ENCODE measurements at regions not wholly inside any gene's neighbourhood (a gene's known extent, or its start where the extent isn't known, plus 50 kb on each side); places are given as distances from the start of the nearest gene placed in this dataset.

DNA sequence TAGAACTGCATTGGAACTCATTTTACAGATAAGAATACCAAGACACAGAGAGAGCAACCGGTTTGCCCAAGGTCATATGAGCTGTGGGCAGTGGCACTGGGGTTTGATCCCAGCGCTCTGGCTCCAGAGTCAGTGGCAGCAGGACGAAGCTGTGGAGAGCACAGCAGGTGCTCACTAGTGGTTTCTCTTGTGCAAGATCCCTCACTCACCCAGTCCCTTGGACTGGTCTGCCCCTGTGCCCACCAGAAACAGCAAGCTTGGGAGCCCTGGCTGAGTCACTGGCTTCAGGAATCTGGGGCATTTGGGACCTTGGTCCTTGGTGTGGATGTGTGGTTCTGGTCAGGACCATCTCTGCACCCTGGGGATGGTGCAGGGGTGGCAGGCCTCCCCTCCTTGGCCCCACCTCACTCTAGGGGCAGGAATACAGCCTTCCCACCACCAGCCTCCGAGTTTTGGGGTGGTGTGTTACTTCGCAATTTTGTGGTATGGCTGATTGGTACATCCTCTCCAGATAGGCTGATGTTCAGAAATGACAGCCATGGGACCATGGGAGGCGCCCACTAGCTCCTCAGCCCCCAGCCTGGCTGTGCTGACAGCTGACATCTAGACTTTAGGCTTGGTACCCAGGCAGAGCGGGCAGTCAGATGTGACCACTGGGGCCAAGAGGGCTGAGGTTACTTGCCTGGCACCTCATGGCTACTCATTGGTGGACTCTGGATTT lies 104.6 kb downstream of the LSM3 start:
- H3K79me1 ChIP-seq (ENCODE audit: low read length), result no peaks in the 10 kb centered on the region
- H3K4me3 ChIP-seq (ENCODE audit: low read length), result no peak overlapping the region
- H2BK15ac ChIP-seq (replicated peaks; ENCODE audit: low read depth), result no peak overlapping the region
- no peak overlapping the region for H3K9ac ChIP-seq (ENCODE audit: low read length)
- no peak overlapping the region for H4K5ac ChIP-seq (ENCODE audit: low read length)
- H2BK120ac ChIP-seq (ENCODE audit: low read depth, low read length), result no peak overlapping the region
- H2BK5ac ChIP-seq (ENCODE audit: low read length), result no peak overlapping the region
- H4K8ac ChIP-seq (ENCODE audit: low read depth, low read length), result no peak overlapping the region
- no peak overlapping the region for H3K27ac ChIP-seq (ENCODE audit: low read depth, low read length)
- H3K4ac ChIP-seq (ENCODE audit: low read depth, low read length), result no peak overlapping the region
- no CpG with 5 or more reads among the region's 7 CpGs for WGBS (ENCODE audit: extremely low coverage, insufficient coverage, low lambda C conversion rate)
- no peak overlapping the region for H3K18ac ChIP-seq (ENCODE audit: low read length)
- H3K56ac ChIP-seq (ENCODE audit: low read length), result no peak overlapping the region
- H3K79me2 ChIP-seq (ENCODE audit: control insufficient read depth, insufficient read depth, low read length), result no peaks in the 10 kb centered on the region
- no peak overlapping the region for H3K23ac ChIP-seq (ENCODE audit: low read length)
- H3K27me3 ChIP-seq (ENCODE audit: insufficient read depth, low read length, poor library complexity), result no peaks in the 10 kb centered on the region
- H2AK5ac ChIP-seq (ENCODE audit: low read length), result no peak overlapping the region
- H3K4me2 ChIP-seq (ENCODE audit: low read length), result no peak overlapping the region
- no peaks in the 10 kb centered on the region for H3K36me3 ChIP-seq (ENCODE audit: control insufficient read depth, insufficient read depth, low read length)
- DNase-seq, result no peak
- peaks cover 5% of the 10 kb centered on the region for H3K4me1 ChIP-seq (ENCODE audit: control insufficient read depth, low read depth, low read length)

- WGBS (ENCODE audit: extremely low coverage, insufficient coverage, low lambda C conversion rate), result no CpG with 5 or more reads among the region's 4 CpGs
Measured at GRCh38 chr3:14283813-14284438, 105.3 kb downstream of the LSM3 start.

GRCh38 chr3:14284694-14285547 lies 106.3 kb downstream of the LSM3 start:
- no peak overlapping the region for H4K8ac ChIP-seq (ENCODE audit: low read depth, low read length)
- no peak overlapping the region for H2BK15ac ChIP-seq (replicated peaks; ENCODE audit: low read depth)
- H3K79me1 ChIP-seq (ENCODE audit: low read length), result no peaks in the 10 kb centered on the region
- no peak overlapping the region for H2AK5ac ChIP-seq (ENCODE audit: low read length)
- DNase-seq, result no peak
- H3K4me3 ChIP-seq (ENCODE audit: low read length), result no peak overlapping the region
- no peak overlapping the region for H3K56ac ChIP-seq (ENCODE audit: low read length)
- H3K18ac ChIP-seq (ENCODE audit: low read length), result peak overlapping the region; percentile 7
- no peak overlapping the region for H3K4me2 ChIP-seq (ENCODE audit: low read length)
- H3K36me3 ChIP-seq (ENCODE audit: control insufficient read depth, insufficient read depth, low read length), result no peaks in the 10 kb centered on the region
- no peaks in the 10 kb centered on the region for H3K27me3 ChIP-seq (ENCODE audit: insufficient read depth, low read length, poor library complexity)
- H4K5ac ChIP-seq (ENCODE audit: low read length), result no peak overlapping the region
- H3K27ac ChIP-seq (ENCODE audit: low read depth, low read length), result no peak overlapping the region
- no peak overlapping the region for H3K4ac ChIP-seq (ENCODE audit: low read depth, low read length)
- H3K4me1 ChIP-seq (ENCODE audit: control insufficient read depth, low read depth, low read length), result peaks cover 4% of the 10 kb centered on the region
- H3K23ac ChIP-seq (ENCODE audit: low read length), result no peak overlapping the region
- no peak overlapping the region for H2BK5ac ChIP-seq (ENCODE audit: low read length)
- WGBS (ENCODE audit: extremely low coverage, insufficient coverage, low lambda C conversion rate), result no CpG with 5 or more reads among the region's 15 CpGs
- no peak overlapping the region for H2BK120ac ChIP-seq (ENCODE audit: low read depth, low read length)
- H3K9ac ChIP-seq (ENCODE audit: low read length), result no peak overlapping the region
- H3K79me2 ChIP-seq (ENCODE audit: control insufficient read depth, insufficient read depth, low read length), result no peaks in the 10 kb centered on the region

More at GRCh38 chr3:14283813-14284438, 105.3 kb downstream of the LSM3 start:
- Histone ChIP-seq H2AK5ac (ENCODE audit: low read length) (no peak overlapping the region), H3K36me3 (ENCODE audit: control insufficient read depth, insufficient read depth, low read length) (no peaks in the 10 kb centered on the region), H2BK15ac (replicated peaks; ENCODE audit: low read depth) (no peak overlapping the region), H2BK120ac (ENCODE audit: low read depth, low read length) (no peak overlapping the region), H2BK5ac (ENCODE audit: low read length) (no peak overlapping the region), H3K4me2 (ENCODE audit: low read length) (no peak overlapping the region), H3K27ac (ENCODE audit: low read depth, low read length) (no peak overlapping the region), H3K9ac (ENCODE audit: low read length) (no peak overlapping the region), H3K79me2 (ENCODE audit: control insufficient read depth, insufficient read depth, low read length) (no peaks in the 10 kb centered on the region), H3K4me3 (ENCODE audit: low read length) (no peak overlapping the region), H3K56ac (ENCODE audit: low read length) (no peak overlapping the region), H3K4ac (ENCODE audit: low read depth, low read length) (no peak overlapping the region), H3K27me3 (ENCODE audit: insufficient read depth, low read length, poor library complexity) (no peaks in the 10 kb centered on the region), H3K79me1 (ENCODE audit: low read length) (no peaks in the 10 kb centered on the region), H3K18ac (ENCODE audit: low read length) (no peak overlapping the region), H3K4me1 (ENCODE audit: control insufficient read depth, low read depth, low read length) (peaks cover 2% of the 10 kb centered on the region), H4K5ac (ENCODE audit: low read length) (no peak overlapping the region), H4K8ac (ENCODE audit: low read depth, low read length) (no peak overlapping the region), H3K23ac (ENCODE audit: low read length) (no peak overlapping the region)
- no peak for DNase-seq

DNA sequence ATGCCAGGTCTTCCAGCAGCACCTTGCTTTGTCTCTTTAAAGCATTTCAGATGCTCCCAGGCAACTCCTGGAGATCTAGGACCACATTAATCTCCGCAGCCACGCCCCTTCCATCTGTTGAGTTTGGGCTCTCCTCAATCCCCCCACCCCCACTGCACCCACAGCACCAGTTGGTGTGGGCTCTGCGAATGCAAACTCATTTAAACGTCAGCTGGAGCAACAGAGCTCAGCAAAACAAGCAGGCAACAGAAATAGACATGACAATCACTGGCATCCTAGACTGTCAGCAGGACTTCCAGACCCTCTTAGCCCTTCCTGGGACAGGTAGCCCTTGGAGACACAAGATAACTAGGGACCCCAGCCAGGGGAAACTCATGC lies 106.9 kb downstream of the LSM3 start:
- Histone ChIP-seq H3K4me3 (ENCODE audit: low read length) (no peak overlapping the region), H3K79me1 (ENCODE audit: low read length) (no peaks in the 10 kb centered on the region), H3K27ac (ENCODE audit: low read depth, low read length) (no peak overlapping the region), H2BK15ac (replicated peaks; ENCODE audit: low read depth) (no peak overlapping the region), H2BK5ac (ENCODE audit: low read length) (no peak overlapping the region), H3K4ac (ENCODE audit: low read depth, low read length) (no peak overlapping the region), H3K18ac (ENCODE audit: low read length) (no peak overlapping the region), H4K8ac (ENCODE audit: low read depth, low read length) (no peak overlapping the region), H3K4me2 (ENCODE audit: low read length) (no peak overlapping the region), H2BK120ac (ENCODE audit: low read depth, low read length) (no peak overlapping the region), H3K36me3 (ENCODE audit: control insufficient read depth, insufficient read depth, low read length) (no peaks in the 10 kb centered on the region), H2AK5ac (ENCODE audit: low read length) (no peak overlapping the region), H3K23ac (ENCODE audit: low read length) (no peak overlapping the region), H3K9ac (ENCODE audit: low read length) (no peak overlapping the region), H3K27me3 (ENCODE audit: insufficient read depth, low read length, poor library complexity) (no peaks in the 10 kb centered on the region), H3K79me2 (ENCODE audit: control insufficient read depth, insufficient read depth, low read length) (no peaks in the 10 kb centered on the region), H3K56ac (ENCODE audit: low read length) (no peak overlapping the region), H3K4me1 (ENCODE audit: control insufficient read depth, low read depth, low read length) (peaks cover 4% of the 10 kb centered on the region), H4K5ac (ENCODE audit: low read length) (no peak overlapping the region)
- DNase-seq, result no peak
- no CpG with 5 or more reads among the region's 4 CpGs for WGBS (ENCODE audit: extremely low coverage, insufficient coverage, low lambda C conversion rate)

DNA sequence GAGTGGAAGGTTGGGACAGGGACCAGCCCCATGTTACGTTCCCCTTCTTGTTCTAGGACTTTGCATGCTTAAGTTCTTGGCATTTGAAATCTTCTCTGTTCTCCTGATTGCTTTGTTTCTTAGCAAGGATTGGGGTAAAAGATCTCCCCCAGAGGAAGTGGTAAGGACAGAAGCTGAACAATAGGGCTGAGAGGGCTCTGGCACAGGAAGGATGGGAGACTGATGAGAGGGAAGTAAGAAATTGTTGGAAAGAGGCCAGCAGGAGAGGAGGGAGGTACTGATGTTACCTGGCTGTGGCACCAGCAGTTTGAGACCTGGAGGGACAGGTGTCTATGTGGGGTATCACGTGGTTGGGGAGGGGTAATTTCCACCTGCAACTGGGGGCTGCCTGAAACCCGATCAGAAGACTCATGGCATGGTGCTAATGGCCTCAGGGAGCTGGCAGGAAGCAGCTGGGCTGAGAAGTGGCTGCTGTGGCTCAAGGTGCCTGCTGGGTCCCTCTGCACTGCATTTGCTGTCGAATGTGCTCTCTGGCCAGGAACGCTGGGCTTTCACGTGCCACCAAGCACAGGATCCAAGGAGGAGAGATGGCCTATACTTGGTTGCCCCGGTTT lies 108.4 kb downstream of the LSM3 start:
- WGBS (ENCODE audit: extremely low coverage, insufficient coverage, low lambda C conversion rate), result no CpG with 5 or more reads among the region's 7 CpGs
- Histone ChIP-seq H2BK120ac (ENCODE audit: low read depth, low read length) (no peak overlapping the region), H2AK5ac (ENCODE audit: low read length) (no peak overlapping the region), H3K79me2 (ENCODE audit: control insufficient read depth, insufficient read depth, low read length) (no peaks in the 10 kb centered on the region), H3K4me1 (ENCODE audit: control insufficient read depth, low read depth, low read length) (peaks cover 4% of the 10 kb centered on the region), H3K27ac (ENCODE audit: low read depth, low read length) (no peak overlapping the region), H3K18ac (ENCODE audit: low read length) (no peak overlapping the region), H3K79me1 (ENCODE audit: low read length) (no peaks in the 10 kb centered on the region), H3K36me3 (ENCODE audit: control insufficient read depth, insufficient read depth, low read length) (no peaks in the 10 kb centered on the region), H4K8ac (ENCODE audit: low read depth, low read length) (no peak overlapping the region), H4K5ac (ENCODE audit: low read length) (no peak overlapping the region), H3K56ac (ENCODE audit: low read length) (peak overlapping the region; percentile 27), H3K4me3 (ENCODE audit: low read length) (no peak overlapping the region), H3K4ac (ENCODE audit: low read depth, low read length) (no peak overlapping the region), H2BK5ac (ENCODE audit: low read length) (no peak overlapping the region), H3K9ac (ENCODE audit: low read length) (no peak overlapping the region), H3K27me3 (ENCODE audit: insufficient read depth, low read length, poor library complexity) (no peaks in the 10 kb centered on the region), H3K23ac (ENCODE audit: low read length) (no peak overlapping the region), H2BK15ac (replicated peaks; ENCODE audit: low read depth) (no peak overlapping the region), H3K4me2 (ENCODE audit: low read length) (no peak overlapping the region)
- no peak for DNase-seq
